ENCODE measurements at regions not wholly inside any gene's neighbourhood (a gene's known extent, or its start where the extent isn't known, plus 50 kb on each side); places are given as distances from the start of the nearest gene placed in this dataset.
A peak's percentile ranks its signal among the peaks of the same experiment; 100 is the strongest.

- peaks cover 2% of the 10 kb centered on the region for H3K9me3 Mint-ChIP-seq
Measured at GRCh38 chrX:92224406-92224805, 445.2 kb downstream of the PCDH11X start.

DNA sequence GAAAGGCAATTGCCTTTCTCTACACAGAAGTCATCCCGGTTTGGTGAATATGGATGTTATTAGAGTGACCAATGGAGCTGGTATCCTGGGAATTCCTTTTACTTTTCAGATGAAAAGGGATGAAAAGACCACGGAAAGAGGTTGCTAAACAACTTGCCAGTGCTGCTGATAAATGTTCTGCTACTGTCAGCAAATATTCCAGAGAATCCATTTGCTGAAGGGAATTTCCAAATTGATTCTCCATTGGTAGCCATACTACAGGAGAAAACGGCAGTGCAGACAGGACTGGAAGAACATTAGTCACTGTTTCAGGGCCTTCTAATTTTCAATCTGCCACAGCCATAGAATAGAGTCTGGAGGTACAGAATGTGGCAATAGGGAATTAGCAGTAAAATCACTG lies 451.5 kb downstream of the PCDH11X start:
- TF ChIP-seq CTCF (IDR thresholded peaks at IDR 0.05; ENCODE audit: unreplicated experiment in 3 of 3), result no peak
- Mint-ChIP-seq H3K27ac (no peak overlapping the region), H3K4me3 (no peak overlapping the region), H3K9me3 (no peaks in the 10 kb centered on the region), H3K36me3 (ENCODE audit: low read depth) (no peaks in the 10 kb centered on the region), H3K4me1 (no peaks in the 10 kb centered on the region), H3K27me3 (ENCODE audit: low read depth) (no peaks in the 10 kb centered on the region)

More at GRCh38 chrX:92224406-92224805, 445.2 kb downstream of the PCDH11X start:
- no peak for TF ChIP-seq CTCF (IDR thresholded peaks at IDR 0.05; ENCODE audit: unreplicated experiment in 3 of 3)
- Mint-ChIP-seq H3K27ac (no peak overlapping the region), H3K4me3 (no peak overlapping the region), H3K27me3 (ENCODE audit: low read depth) (no peaks in the 10 kb centered on the region), H3K4me1 (no peaks in the 10 kb centered on the region), H3K36me3 (ENCODE audit: low read depth) (no peaks in the 10 kb centered on the region)

GRCh38 chrX:92231391-92231790 lies 452.2 kb downstream of the PCDH11X start:
- no peak overlapping the region for H3K27ac Mint-ChIP-seq
- no peak for TF ChIP-seq CTCF (IDR thresholded peaks at IDR 0.05; ENCODE audit: unreplicated experiment in 3 of 3)

GRCh38 chrX:92232182-92232581 lies 453.0 kb downstream of the PCDH11X start:
- Mint-ChIP-seq H3K9me3 (no peaks in the 10 kb centered on the region), H3K4me1 (no peaks in the 10 kb centered on the region), H3K27me3 (ENCODE audit: low read depth) (no peaks in the 10 kb centered on the region), H3K27ac (no peak overlapping the region), H3K4me3 (no peak overlapping the region), H3K36me3 (ENCODE audit: low read depth) (no peaks in the 10 kb centered on the region)
- TF ChIP-seq CTCF (IDR thresholded peaks at IDR 0.05; ENCODE audit: unreplicated experiment in 3 of 3), result peak; percentile 56 to 72 (median 60)

More at GRCh38 chrX:92231391-92231790, 452.2 kb downstream of the PCDH11X start:
- H3K9me3 Mint-ChIP-seq, result no peaks in the 10 kb centered on the region
- H3K4me1 Mint-ChIP-seq, result no peaks in the 10 kb centered on the region
- H3K36me3 Mint-ChIP-seq (ENCODE audit: low read depth), result no peaks in the 10 kb centered on the region
- no peaks in the 10 kb centered on the region for H3K27me3 Mint-ChIP-seq (ENCODE audit: low read depth)
- no peak overlapping the region for H3K4me3 Mint-ChIP-seq

- no peak for TF ChIP-seq CTCF (IDR thresholded peaks at IDR 0.05; ENCODE audit: unreplicated experiment in 3 of 3)
- Mint-ChIP-seq H3K36me3 (ENCODE audit: low read depth) (no peaks in the 10 kb centered on the region), H3K9me3 (no peaks in the 10 kb centered on the region), H3K4me3 (no peak overlapping the region), H3K4me1 (no peaks in the 10 kb centered on the region), H3K27me3 (ENCODE audit: low read depth) (no peaks in the 10 kb centered on the region), H3K27ac (no peak overlapping the region)
Measured at GRCh38 chrX:92241249-92241648, 462.1 kb downstream of the PCDH11X start.

DNA sequence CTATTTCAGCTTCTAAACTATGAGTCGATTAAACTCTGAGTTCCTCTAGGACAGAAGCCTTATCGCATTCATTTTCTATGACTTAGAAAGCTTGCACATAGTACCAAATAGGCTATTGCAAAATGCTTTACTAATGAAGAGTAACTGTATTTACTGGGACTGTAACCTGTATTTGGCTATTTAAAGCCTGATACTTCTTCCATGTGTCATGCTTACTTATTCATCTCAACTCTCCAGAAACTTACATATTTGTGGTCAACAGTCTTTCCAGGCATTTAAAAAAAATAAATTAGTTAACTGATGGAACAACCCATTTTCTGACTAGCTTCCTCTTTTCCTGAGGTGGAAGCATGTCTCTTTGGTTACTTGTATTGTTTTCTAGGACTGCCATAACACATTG lies 467.9 kb downstream of the PCDH11X start:
- H3K36me3 Mint-ChIP-seq (ENCODE audit: low read depth), result no peaks in the 10 kb centered on the region
- H3K9me3 Mint-ChIP-seq, result no peaks in the 10 kb centered on the region
- no peak overlapping the region for H3K4me3 Mint-ChIP-seq
- no peak overlapping the region for H3K27ac Mint-ChIP-seq
- H3K27me3 Mint-ChIP-seq (ENCODE audit: low read depth), result no peaks in the 10 kb centered on the region
- H3K4me1 Mint-ChIP-seq, result no peaks in the 10 kb centered on the region
- TF ChIP-seq CTCF (IDR thresholded peaks at IDR 0.05; ENCODE audit: unreplicated experiment in 3 of 3), result no peak

All from nephron (organoid).